HepG2 (cell line): ENCODE measurements at regions not wholly inside any gene's neighbourhood (a gene's known extent, or its start where the extent isn't known, plus 50 kb on each side); places are given as distances from the start of the nearest gene placed in this dataset.

Source experiments
- ATAC-seq: fragments of 200-7000 bp; cut with Tn5 transposase; 3 replicates; pipeline ENCODE4 v1.9.1; 2020; ENCODE audit warnings: mild to moderate bottlenecking, moderate library complexity
- BruUV-seq: library from RNA; stranded (reverse); fragments of 400-500 nt; replicated peaks from 2 replicates; lab custom pipeline; 2021; lab: Mats Ljungman, UMichigan
- CTCF ChIA-PET: fragments of 300-600 bp; formaldehyde crosslinking; extraction: SDS; loops from one replicate; lab custom pipeline; 2021; ENCODE audit warnings: low total read pairs, inconsistent platforms, low intra/inter-chr PET ratio; lab: Yijun Ruan, JAX
- POLR2A ChIA-PET: fragments of 350-600 bp; sonication (Branson Sonifier 250); formaldehyde crosslinking; loops from one replicate; lab custom pipeline; 2020; ENCODE audit warnings: antibody characterized with exemption, inconsistent platforms; lab: Yijun Ruan, JAX
- DNase-seq: peaks from one replicate; pipeline ENCODE4 v3.0.0-alpha.2; 2015; ENCODE audit warnings: low spot score
- FAIRE-seq: peaks from 3 replicates; lab custom pipeline; 2011; peaks lifted over from hg19 to GRCh38; lab: Jason Lieb, UNC
- H2AFZ ChIP-seq: one replicate; pipeline ENCODE4 v1.6.1; 2011; ENCODE audit warnings: low read length, inconsistent platforms
- H3K27ac ChIP-seq: fragments of 300-600 bp; 3 replicates; pipeline ENCODE4 v1.8.0; 2011; ENCODE audit warnings: mixed run types, mild to moderate bottlenecking, mixed read lengths, low read length, inconsistent platforms; ENCODE audit not compliant: insufficient read depth; ENCODE audit errors: extremely low read length
- H3K27me3 ChIP-seq, 2 experiments: fragments of 200-600 bp in 1 of 2; 2 replicates in 1 of 2; 3 replicates in 1 of 2; pipeline versions ENCODE4 v1.6.0 to v1.8.0; 2011; ENCODE audit warnings: low read length in 2 of 2, mild to moderate bottlenecking in 2 of 2, moderate library complexity in 2 of 2, inconsistent platforms in 1 of 2; ENCODE audit not compliant: insufficient read depth in 2 of 2, control insufficient read depth in 1 of 2
- H3K36me3 ChIP-seq, 2 experiments: fragments of 200-600 bp in 1 of 2; replicated peaks in 1 of 2; 2 replicates in 1 of 2; 3 replicates in 1 of 2; pipeline versions ENCODE4 v1.5.1 to v1.8.0; 2011; ENCODE audit warnings: low read length in 2 of 2, inconsistent platforms in 1 of 2; ENCODE audit not compliant: insufficient read depth in 2 of 2, control insufficient read depth in 1 of 2
- H3K4me1 ChIP-seq: 2 replicates; pipeline ENCODE4 v1.5.1; 2012; ENCODE audit warnings: low read length, inconsistent platforms; ENCODE audit not compliant: insufficient read depth
- H3K4me2 ChIP-seq: 2 replicates; pipeline ENCODE4 v1.6.0; 2011; ENCODE audit warnings: low read depth, low read length, inconsistent platforms
- H3K4me3 ChIP-seq, 3 experiments: fragments of 200-600 bp in 1 of 3; sonication (generic), shearing (Covaris generic) in 1 of 3; replicated peaks in 1 of 3; 2 replicates each; pipeline ENCODE4 v1.5.1; 2011 to 2016; ENCODE audit warnings: low read length in 3 of 3, inconsistent platforms in 2 of 3, low read depth in 2 of 3, mild to moderate bottlenecking in 2 of 3, control low read depth in 1 of 3, mixed read lengths in 1 of 3; ENCODE audit not compliant: insufficient read depth in 1 of 3
- H3K79me2 ChIP-seq: one replicate; pipeline ENCODE4 v1.6.1; 2011; ENCODE audit warnings: low read length, inconsistent platforms; ENCODE audit not compliant: insufficient read depth
- H3K9ac ChIP-seq: 2 replicates; pipeline ENCODE4 v1.6.0; 2011; ENCODE audit warnings: mild to moderate bottlenecking, low read depth, low read length, inconsistent platforms; ENCODE audit not compliant: insufficient read depth
- H3K9me3 ChIP-seq: 2 replicates; pipeline ENCODE4 v1.5.1; 2012; ENCODE audit warnings: mild to moderate bottlenecking, low read length
- H4K20me1 ChIP-seq: 2 replicates; pipeline ENCODE4 v1.6.0; 2011; ENCODE audit warnings: inconsistent platforms, mild to moderate bottlenecking, low read length, moderate library complexity; ENCODE audit not compliant: insufficient read depth
- KLF13 ChIP-seq: sonication (generic); formaldehyde crosslinking; IDR thresholded peaks from 2 replicates; pipeline ENCODE4 v1.4.0; 2020; ENCODE audit warnings: mild to moderate bottlenecking, missing genetic modification reagents
- PCBP2 ChIP-seq: fragments of 200-400 bp; formaldehyde crosslinking; optimal IDR thresholded peaks from 2 replicates; pipeline ENCODE3; 2018; ENCODE audit warnings: low read length, low read depth; ENCODE audit not compliant: poor library complexity, severe bottlenecking
- RFX1 ChIP-seq: fragments of 450-650 bp; IDR thresholded peaks from 2 replicates; pipeline ENCODE4 v1.6.1; 2017
- SCMH1 ChIP-seq: sonication (generic); formaldehyde crosslinking; IDR thresholded peaks from 2 replicates; pipeline ENCODE4 v1.9.0; 2021; ENCODE audit warnings: missing genetic modification reagents, mild to moderate bottlenecking, borderline replicate concordance
- TBL1XR1 ChIP-seq: fragments of 150-350 bp; IDR thresholded peaks from 2 replicates; pipeline ENCODE4 v1.6.1; 2014; ENCODE audit warnings: borderline replicate concordance, low read length; ENCODE audit not compliant: partially characterized antibody
- UBTF ChIP-seq: sonication (generic); formaldehyde crosslinking; IDR thresholded peaks from 2 replicates; pipeline ENCODE4 v1.4.0; 2020; ENCODE audit warnings: mild to moderate bottlenecking, missing genetic modification reagents
- ZNF549 ChIP-seq: sonication (generic); formaldehyde crosslinking; IDR thresholded peaks from 2 replicates; pipeline ENCODE4 v1.5.0; 2020; ENCODE audit warnings: missing genetic modification reagents
- ZNF776 ChIP-seq: sonication (generic); formaldehyde crosslinking; IDR thresholded peaks from 2 replicates; pipeline ENCODE4 v1.4.0; 2020; ENCODE audit warnings: mild to moderate bottlenecking, missing genetic modification reagents
- WGBS: methylation state at CpG from one replicate; pipeline ENCODE4 v1.1.6; 2017; ENCODE audit warnings: low lambda C conversion rate; 5-methylcytosine and 5-hydroxymethylcytosine counted together
- in situ Hi-C: cut with HindIII; loops from 2 replicates; pipeline ENCODE4 v1.10.0; 2017; ENCODE audit warnings: low pct_unique_long_range_greater_than_20kb; ENCODE audit not compliant: extremely low pct_ligation_motif_present
- intact Hi-C: fragments of 100-400 bp; cut with micrococcal nuclease; formaldehyde crosslinking; loops from one replicate; pipeline ENCODE4 v1.10.0; 2022; ENCODE audit not compliant: unreplicated experiment
- TF ChIP-seq, protein P1 (sequence below): sonication (generic); formaldehyde crosslinking; IDR thresholded peaks from 2 replicates; pipeline ENCODE4 v1.4.0; 2020; ENCODE audit warnings: missing genetic modification reagents
- TF ChIP-seq, protein P2 (sequence below): sonication (generic); formaldehyde crosslinking; IDR thresholded peaks from 2 replicates; pipeline ENCODE4 v1.4.0; 2020; ENCODE audit warnings: mild to moderate bottlenecking, missing genetic modification reagents, borderline replicate concordance

DNA sequence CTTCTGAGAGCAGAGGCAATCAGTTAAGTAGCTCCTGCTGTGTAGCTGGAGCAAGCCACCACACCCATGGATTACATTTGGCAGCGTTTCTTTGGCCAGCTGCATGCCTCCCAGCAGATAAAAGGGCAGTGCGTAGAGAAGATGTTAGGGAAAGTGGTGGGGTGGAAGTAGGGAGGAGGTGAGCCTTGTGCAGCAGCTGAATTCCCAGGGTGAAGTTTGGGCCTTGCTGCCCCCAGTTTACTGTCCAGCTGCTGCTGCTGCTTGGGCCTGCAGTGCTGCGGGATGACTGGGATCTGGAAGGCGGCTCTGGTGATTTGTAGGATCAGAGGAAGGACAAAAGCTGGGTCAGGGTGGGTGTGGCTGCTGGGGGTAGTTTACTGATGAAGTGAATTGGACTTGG lies 318.7 kb upstream of the C2CD4B start:
- H2AFZ ChIP-seq: no peak overlapping the region
- no peak for TF ChIP-seq TBL1XR1
- TF ChIP-seq SCMH1 (CRISPR knock-in tag): no peak
- TF ChIP-seq PCBP2: no peak
- no peak for TF ChIP-seq ZNF549 (CRISPR knock-in tag)
- no peak for TF ChIP-seq ZNF776 (CRISPR knock-in tag)
- TF ChIP-seq, all 625 proteins: peak for 0
- Histone ChIP-seq H3K79me2 (no peaks in the 10 kb centered on the region), H3K9ac (no peak overlapping the region), H3K9me3 (no peaks in the 10 kb centered on the region), H4K20me1 (no peaks in the 10 kb centered on the region), H3K27ac (no peak overlapping the region), H3K4me3 (no peak overlapping the region), H3K4me1 (peaks cover 24% of the 10 kb centered on the region), H3K4me2 (no peak overlapping the region), H3K27me3 (no peaks in the 10 kb centered on the region), H3K36me3 (no peaks in the 10 kb centered on the region)
- WGBS: 92% methylated on average over 4 of the region's 4 CpGs
- intact Hi-C loops: no loop called here
- in situ Hi-C loops: no loop called here
- FAIRE-seq (no peak), DNase-seq (no peak), ATAC-seq (no peak)
- BruUV-seq: no TSS peak
- ChIA-PET CTCF (no interaction called here), POLR2A (no interaction called here)

DNA sequence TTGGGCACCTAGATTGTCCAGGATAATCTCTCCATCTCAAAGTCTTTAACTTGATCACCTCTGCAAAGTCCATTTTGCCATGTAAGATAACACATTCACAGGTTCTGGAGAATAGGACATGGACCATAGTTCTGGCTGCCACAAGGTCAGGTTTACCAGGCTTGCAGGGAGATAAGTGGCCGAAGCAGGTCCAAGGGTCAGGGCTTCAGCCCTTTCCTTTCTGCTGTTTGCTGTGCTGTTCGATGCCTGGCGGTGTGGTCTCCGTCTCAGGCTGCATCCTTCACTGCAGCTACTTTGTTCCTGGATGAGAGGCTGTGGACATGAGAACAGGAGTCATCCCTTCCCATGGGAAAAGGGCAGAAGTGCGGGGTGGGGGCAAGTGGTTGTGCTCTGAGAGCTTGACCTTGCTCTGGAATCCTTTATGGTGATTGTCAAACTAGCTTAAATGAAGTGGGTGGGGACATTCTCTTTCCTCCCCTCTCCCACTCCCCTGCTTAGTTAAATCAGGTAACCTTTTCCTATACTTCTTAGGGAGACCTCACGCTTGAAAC lies 320.2 kb upstream of the C2CD4B start:
- Histone ChIP-seq H3K4me1 (peaks cover 24% of the 10 kb centered on the region), H3K4me2 (peak overlapping the region; percentile 70), H4K20me1 (no peaks in the 10 kb centered on the region), H3K9ac (no peak overlapping the region), H2AFZ (peak overlapping the region; percentile 47), H3K36me3 (no peaks in the 10 kb centered on the region), H3K4me3 (peak overlapping the region in 2 of 3 experiments; percentile 7 to 10; a peak in 1 of 6 replicates), H3K79me2 (no peaks in the 10 kb centered on the region), H3K27ac (peak overlapping the region; percentile 12), H3K9me3 (no peaks in the 10 kb centered on the region), H3K27me3 (no peaks in the 10 kb centered on the region)
- POLR2A ChIA-PET: interaction anchor here (0.9 to 1.5 kb wide), 2 partner anchors 85 to 95 kb away, joined by 3 to 5 read pairs; partner anchors contain the start of gene TLN2
- intact Hi-C loops (loop anchor here (5.0 kb wide), 1 partner anchor 93 kb away; the partner anchor contains the start of gene TLN2), in situ Hi-C loops (no loop called here)
- CTCF ChIA-PET: no interaction called here
- no TSS peak for BruUV-seq
- DNase-seq (peak; percentile 42), FAIRE-seq (peak; percentile 93), ATAC-seq (peak; percentile 95)
- WGBS: 7% methylated on average over 6 of the region's 6 CpGs
- TF ChIP-seq UBTF (CRISPR knock-in tag) (peak; percentile 60; the same call in 1 of the 2 replicates), RFX1 (no peak), KLF13 (CRISPR knock-in tag) (no peak)
- TF ChIP-seq, protein P1, sequence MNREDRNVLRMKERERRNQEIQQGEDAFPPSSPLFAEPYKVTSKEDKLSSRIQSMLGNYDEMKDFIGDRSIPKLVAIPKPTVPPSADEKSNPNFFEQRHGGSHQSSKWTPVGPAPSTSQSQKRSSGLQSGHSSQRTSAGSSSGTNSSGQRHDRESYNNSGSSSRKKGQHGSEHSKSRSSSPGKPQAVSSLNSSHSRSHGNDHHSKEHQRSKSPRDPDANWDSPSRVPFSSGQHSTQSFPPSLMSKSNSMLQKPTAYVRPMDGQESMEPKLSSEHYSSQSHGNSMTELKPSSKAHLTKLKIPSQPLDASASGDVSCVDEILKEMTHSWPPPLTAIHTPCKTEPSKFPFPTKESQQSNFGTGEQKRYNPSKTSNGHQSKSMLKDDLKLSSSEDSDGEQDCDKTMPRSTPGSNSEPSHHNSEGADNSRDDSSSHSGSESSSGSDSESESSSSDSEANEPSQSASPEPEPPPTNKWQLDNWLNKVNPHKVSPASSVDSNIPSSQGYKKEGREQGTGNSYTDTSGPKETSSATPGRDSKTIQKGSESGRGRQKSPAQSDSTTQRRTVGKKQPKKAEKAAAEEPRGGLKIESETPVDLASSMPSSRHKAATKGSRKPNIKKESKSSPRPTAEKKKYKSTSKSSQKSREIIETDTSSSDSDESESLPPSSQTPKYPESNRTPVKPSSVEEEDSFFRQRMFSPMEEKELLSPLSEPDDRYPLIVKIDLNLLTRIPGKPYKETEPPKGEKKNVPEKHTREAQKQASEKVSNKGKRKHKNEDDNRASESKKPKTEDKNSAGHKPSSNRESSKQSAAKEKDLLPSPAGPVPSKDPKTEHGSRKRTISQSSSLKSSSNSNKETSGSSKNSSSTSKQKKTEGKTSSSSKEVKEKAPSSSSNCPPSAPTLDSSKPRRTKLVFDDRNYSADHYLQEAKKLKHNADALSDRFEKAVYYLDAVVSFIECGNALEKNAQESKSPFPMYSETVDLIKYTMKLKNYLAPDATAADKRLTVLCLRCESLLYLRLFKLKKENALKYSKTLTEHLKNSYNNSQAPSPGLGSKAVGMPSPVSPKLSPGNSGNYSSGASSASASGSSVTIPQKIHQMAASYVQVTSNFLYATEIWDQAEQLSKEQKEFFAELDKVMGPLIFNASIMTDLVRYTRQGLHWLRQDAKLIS (CRISPR knock-in tag): no peak
- TF ChIP-seq, protein P2, sequence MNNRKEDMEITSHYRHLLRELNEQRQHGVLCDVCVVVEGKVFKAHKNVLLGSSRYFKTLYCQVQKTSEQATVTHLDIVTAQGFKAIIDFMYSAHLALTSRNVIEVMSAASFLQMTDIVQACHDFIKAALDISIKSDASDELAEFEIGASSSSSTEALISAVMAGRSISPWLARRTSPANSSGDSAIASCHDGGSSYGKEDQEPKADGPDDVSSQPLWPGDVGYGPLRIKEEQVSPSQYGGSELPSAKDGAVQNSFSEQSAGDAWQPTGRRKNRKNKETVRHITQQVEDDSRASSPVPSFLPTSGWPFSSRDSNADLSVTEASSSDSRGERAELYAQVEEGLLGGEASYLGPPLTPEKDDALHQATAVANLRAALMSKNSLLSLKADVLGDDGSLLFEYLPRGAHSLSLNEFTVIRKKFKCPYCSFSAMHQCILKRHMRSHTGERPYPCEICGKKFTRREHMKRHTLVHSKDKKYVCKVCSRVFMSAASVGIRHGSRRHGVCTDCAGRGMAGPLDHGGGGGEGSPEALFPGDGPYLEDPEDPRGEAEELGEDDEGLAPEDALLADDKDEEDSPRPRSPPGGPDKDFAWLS (CRISPR knock-in tag): no peak
